ENCODE measurements at regions not wholly inside any gene's neighbourhood (a gene's known extent, or its start where the extent isn't known, plus 50 kb on each side); places are given as distances from the start of the nearest gene placed in this dataset.

- ATAC-seq (peak in 1 of 2 donors; percentile 51), DNase-seq (peak in 1 of 2 donors; percentile 11)
- Histone ChIP-seq H3K4me3 (no peak overlapping the region), H3K4me1 (no peaks in the 10 kb centered on the region), H3K9me3 (no peaks in the 10 kb centered on the region), H3K36me3 (no peaks in the 10 kb centered on the region), H3K27ac (no peak overlapping the region), H3K27me3 (no peaks in the 10 kb centered on the region)
- intact Hi-C loops (cut with DNase I; ENCODE audit: low total_unique reads) = no loop called here
- in situ Hi-C loops (cut with MboI; ENCODE audit: low sequenced_read_pairs in 4 of 4) = no loop called here
- no peak for TF ChIP-seq POLR2A (IDR thresholded peaks at IDR 0.05)
- TF ChIP-seq, protein P1, sequence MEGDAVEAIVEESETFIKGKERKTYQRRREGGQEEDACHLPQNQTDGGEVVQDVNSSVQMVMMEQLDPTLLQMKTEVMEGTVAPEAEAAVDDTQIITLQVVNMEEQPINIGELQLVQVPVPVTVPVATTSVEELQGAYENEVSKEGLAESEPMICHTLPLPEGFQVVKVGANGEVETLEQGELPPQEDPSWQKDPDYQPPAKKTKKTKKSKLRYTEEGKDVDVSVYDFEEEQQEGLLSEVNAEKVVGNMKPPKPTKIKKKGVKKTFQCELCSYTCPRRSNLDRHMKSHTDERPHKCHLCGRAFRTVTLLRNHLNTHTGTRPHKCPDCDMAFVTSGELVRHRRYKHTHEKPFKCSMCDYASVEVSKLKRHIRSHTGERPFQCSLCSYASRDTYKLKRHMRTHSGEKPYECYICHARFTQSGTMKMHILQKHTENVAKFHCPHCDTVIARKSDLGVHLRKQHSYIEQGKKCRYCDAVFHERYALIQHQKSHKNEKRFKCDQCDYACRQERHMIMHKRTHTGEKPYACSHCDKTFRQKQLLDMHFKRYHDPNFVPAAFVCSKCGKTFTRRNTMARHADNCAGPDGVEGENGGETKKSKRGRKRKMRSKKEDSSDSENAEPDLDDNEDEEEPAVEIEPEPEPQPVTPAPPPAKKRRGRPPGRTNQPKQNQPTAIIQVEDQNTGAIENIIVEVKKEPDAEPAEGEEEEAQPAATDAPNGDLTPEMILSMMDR (IDR thresholded peaks at IDR 0.05 in 4 of 5, conservative IDR thresholded peaks at IDR 0.05 in 1 of 5) = peak in 2 of 5 experiments; percentile 16 to 53
These were observed 383.0 kb downstream of the TBL1XR1 start for GRCh38 chr3:176814285-176814684.

- Histone ChIP-seq H3K27me3 (no peaks in the 10 kb centered on the region), H3K9me3 (no peaks in the 10 kb centered on the region), H3K36me3 (no peaks in the 10 kb centered on the region), H3K27ac (no peak overlapping the region), H3K4me3 (no peak overlapping the region), H3K4me1 (no peaks in the 10 kb centered on the region)
- in situ Hi-C loops (cut with MboI; ENCODE audit: low sequenced_read_pairs in 4 of 4) (no loop called here), intact Hi-C loops (cut with DNase I; ENCODE audit: low total_unique reads) (no loop called here)
- no peak for TF ChIP-seq POLR2A (IDR thresholded peaks at IDR 0.05)
- TF ChIP-seq, protein P1 (IDR thresholded peaks at IDR 0.05 in 4 of 5, conservative IDR thresholded peaks at IDR 0.05 in 1 of 5) = no peak
- no peak for ATAC-seq
- DNase-seq = no peak
These were observed 389.3 kb downstream of the TBL1XR1 start for GRCh38 chr3:176807938-176808337.

DNA sequence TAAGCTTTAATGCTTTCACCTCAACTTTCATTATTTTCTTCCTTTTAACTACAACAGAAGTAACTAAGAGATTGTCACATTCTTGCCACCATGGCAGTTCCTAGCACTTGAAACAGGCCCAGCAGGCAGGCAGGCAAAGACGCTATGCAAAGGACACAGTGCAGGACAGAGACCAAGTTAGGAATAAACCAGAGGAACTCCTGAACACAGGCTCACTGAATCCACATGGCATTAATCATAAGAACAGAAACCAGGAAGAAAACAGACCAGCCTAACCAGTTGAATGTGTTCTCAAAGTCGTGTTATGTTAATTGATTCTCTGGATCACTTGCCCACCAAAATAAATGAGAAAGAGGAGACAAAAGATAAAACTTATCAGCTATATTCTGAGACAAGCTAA lies 397.6 kb downstream of the TBL1XR1 start:
- Histone ChIP-seq H3K27ac (no peak overlapping the region), H3K27me3 (no peaks in the 10 kb centered on the region), H3K9me3 (no peaks in the 10 kb centered on the region), H3K36me3 (no peaks in the 10 kb centered on the region), H3K4me1 (no peaks in the 10 kb centered on the region), H3K4me3 (no peak overlapping the region)
- in situ Hi-C loops (cut with MboI; ENCODE audit: low sequenced_read_pairs in 4 of 4) = no loop called here
- DNase-seq (no peak), ATAC-seq (no peak)
- TF ChIP-seq, protein P1 (IDR thresholded peaks at IDR 0.05 in 4 of 5, conservative IDR thresholded peaks at IDR 0.05 in 1 of 5) = no peak
- no peak for TF ChIP-seq POLR2A (IDR thresholded peaks at IDR 0.05)
- intact Hi-C loops (cut with DNase I; ENCODE audit: low total_unique reads) = no loop called here

- no peaks in the 10 kb centered on the region for H3K9me3 ChIP-seq
- H3K27me3 ChIP-seq = no peaks in the 10 kb centered on the region
- no peaks in the 10 kb centered on the region for H3K4me1 ChIP-seq
- in situ Hi-C loops (cut with MboI; ENCODE audit: low sequenced_read_pairs in 4 of 4) = no loop called here
- DNase-seq (no peak), ATAC-seq (no peak)
- TF ChIP-seq, protein P1 (IDR thresholded peaks at IDR 0.05 in 4 of 5, conservative IDR thresholded peaks at IDR 0.05 in 1 of 5) = no peak
- TF ChIP-seq POLR2A (IDR thresholded peaks at IDR 0.05) = no peak
- H3K27ac ChIP-seq = no peak overlapping the region
- intact Hi-C loops (cut with DNase I; ENCODE audit: low total_unique reads) = no loop called here
- H3K36me3 ChIP-seq = no peaks in the 10 kb centered on the region
- no peak overlapping the region for H3K4me3 ChIP-seq
These were observed 398.6 kb downstream of the TBL1XR1 start for GRCh38 chr3:176798680-176799079.

DNA sequence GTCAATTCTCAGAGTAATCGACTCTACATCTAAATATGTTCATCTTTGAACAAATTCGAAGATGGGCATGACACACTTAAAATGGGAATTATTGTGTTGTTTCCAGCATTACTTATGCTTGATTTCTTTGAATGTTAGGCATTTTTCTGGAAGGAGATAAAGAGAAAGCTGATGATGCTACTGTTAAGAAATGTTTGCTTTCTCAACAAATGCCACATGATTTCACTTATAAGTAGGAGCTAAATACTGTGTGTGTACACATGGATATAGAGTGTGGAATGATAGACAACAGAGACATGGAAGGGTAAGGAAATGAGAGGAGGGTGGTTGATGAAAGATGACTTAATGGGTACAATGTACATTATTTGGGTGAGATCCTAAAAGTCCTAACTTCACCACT lies 400.9 kb downstream of the TBL1XR1 start:
- Histone ChIP-seq H3K4me3 (no peak overlapping the region), H3K9me3 (no peaks in the 10 kb centered on the region), H3K27ac (no peak overlapping the region), H3K36me3 (no peaks in the 10 kb centered on the region), H3K27me3 (no peaks in the 10 kb centered on the region), H3K4me1 (no peaks in the 10 kb centered on the region)
- DNase-seq = no peak
- TF ChIP-seq, protein P1 (IDR thresholded peaks at IDR 0.05 in 4 of 5, conservative IDR thresholded peaks at IDR 0.05 in 1 of 5) = no peak
- no peak for TF ChIP-seq POLR2A (IDR thresholded peaks at IDR 0.05)
- in situ Hi-C loops (cut with MboI; ENCODE audit: low sequenced_read_pairs in 4 of 4) (no loop called here), intact Hi-C loops (cut with DNase I; ENCODE audit: low total_unique reads) (no loop called here)
- ATAC-seq = no peak

Measured in gastrocnemius medialis (tissue), 4 donors.